ENCODE measurements at regions not wholly inside any gene's neighbourhood (a gene's known extent, or its start where the extent isn't known, plus 50 kb on each side); places are given as distances from the start of the nearest gene placed in this dataset.

DNA sequence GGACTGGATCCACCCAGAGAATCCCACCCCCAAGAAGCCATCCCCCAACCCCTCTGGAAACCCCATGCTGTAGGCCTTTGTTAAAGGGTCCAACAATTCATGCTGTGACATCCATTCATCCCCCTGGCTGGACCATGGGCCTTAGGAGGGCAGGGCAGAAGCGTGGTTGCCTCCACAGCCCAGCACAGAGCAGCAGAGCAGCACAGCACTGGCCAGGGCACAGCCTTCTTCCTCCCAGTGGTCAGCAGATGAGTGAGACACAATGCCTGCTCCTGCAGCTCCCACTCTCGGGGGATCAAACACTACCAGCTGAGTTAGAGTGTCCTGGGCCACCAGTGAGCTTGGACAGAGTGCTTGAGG is 84.5 kb upstream of the LINC01488 start:
- peaks cover 0 to 17% (median 8%) of the 10 kb centered on the region in 3 donors for H3K4me1 ChIP-seq
- H3K27me3 ChIP-seq, result peaks cover 0 to 4% (median 0%) of the 10 kb centered on the region in 4 donors
- WGBS, 2 donors, result no CpG with 5 or more reads among the region's 2 CpGs
- H3K4me3 ChIP-seq, result no peak overlapping the region
- TF ChIP-seq, protein P1, sequence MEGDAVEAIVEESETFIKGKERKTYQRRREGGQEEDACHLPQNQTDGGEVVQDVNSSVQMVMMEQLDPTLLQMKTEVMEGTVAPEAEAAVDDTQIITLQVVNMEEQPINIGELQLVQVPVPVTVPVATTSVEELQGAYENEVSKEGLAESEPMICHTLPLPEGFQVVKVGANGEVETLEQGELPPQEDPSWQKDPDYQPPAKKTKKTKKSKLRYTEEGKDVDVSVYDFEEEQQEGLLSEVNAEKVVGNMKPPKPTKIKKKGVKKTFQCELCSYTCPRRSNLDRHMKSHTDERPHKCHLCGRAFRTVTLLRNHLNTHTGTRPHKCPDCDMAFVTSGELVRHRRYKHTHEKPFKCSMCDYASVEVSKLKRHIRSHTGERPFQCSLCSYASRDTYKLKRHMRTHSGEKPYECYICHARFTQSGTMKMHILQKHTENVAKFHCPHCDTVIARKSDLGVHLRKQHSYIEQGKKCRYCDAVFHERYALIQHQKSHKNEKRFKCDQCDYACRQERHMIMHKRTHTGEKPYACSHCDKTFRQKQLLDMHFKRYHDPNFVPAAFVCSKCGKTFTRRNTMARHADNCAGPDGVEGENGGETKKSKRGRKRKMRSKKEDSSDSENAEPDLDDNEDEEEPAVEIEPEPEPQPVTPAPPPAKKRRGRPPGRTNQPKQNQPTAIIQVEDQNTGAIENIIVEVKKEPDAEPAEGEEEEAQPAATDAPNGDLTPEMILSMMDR (IDR thresholded peaks at IDR 0.05), result no peak
- TF ChIP-seq POLR2A (IDR thresholded peaks at IDR 0.05), result no peak
- DNase-seq, result no peak
- H3K27ac ChIP-seq, result no peak overlapping the region
- H3K9me3 ChIP-seq, result no peaks in the 10 kb centered on the region
- intact Hi-C loops (cut with DNase I), result no loop called here
- H3K36me3 ChIP-seq, result no peaks in the 10 kb centered on the region

DNA sequence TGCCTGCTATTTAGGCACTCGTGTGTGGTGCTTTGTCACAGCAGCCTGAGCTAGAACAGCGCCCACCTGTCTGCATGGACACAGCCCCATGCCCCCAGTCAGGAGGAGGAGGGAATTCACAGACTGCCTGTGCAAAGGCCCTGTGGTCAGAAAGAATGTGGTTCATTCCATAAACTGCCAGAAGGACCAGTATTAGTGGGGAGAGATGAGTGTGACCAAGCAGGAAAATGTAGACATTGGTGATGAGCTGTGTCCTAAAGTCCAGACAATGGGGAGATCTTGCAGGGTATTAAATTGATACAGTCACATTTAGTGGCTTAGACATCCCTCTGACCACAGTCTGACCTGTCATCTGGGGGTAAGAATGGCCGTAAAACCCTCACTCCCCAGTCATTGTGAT is 83.7 kb upstream of the LINC01488 start:
- DNase-seq, result no peak
- H3K27me3 ChIP-seq, result no peaks in the 10 kb centered on the region
- H3K9me3 ChIP-seq, result no peaks in the 10 kb centered on the region
- peaks cover 0 to 17% (median 8%) of the 10 kb centered on the region in 3 donors for H3K4me1 ChIP-seq
- intact Hi-C loops (cut with DNase I), result no loop called here
- 71 to 85% methylated on average over 1 to 3 of the region's 3 CpGs for WGBS, 2 donors
- no peak overlapping the region for H3K27ac ChIP-seq
- H3K36me3 ChIP-seq, result no peaks in the 10 kb centered on the region
- no peak for TF ChIP-seq POLR2A (IDR thresholded peaks at IDR 0.05)
- TF ChIP-seq, protein P1 (IDR thresholded peaks at IDR 0.05), result no peak
- H3K4me3 ChIP-seq, result no peak overlapping the region

DNA sequence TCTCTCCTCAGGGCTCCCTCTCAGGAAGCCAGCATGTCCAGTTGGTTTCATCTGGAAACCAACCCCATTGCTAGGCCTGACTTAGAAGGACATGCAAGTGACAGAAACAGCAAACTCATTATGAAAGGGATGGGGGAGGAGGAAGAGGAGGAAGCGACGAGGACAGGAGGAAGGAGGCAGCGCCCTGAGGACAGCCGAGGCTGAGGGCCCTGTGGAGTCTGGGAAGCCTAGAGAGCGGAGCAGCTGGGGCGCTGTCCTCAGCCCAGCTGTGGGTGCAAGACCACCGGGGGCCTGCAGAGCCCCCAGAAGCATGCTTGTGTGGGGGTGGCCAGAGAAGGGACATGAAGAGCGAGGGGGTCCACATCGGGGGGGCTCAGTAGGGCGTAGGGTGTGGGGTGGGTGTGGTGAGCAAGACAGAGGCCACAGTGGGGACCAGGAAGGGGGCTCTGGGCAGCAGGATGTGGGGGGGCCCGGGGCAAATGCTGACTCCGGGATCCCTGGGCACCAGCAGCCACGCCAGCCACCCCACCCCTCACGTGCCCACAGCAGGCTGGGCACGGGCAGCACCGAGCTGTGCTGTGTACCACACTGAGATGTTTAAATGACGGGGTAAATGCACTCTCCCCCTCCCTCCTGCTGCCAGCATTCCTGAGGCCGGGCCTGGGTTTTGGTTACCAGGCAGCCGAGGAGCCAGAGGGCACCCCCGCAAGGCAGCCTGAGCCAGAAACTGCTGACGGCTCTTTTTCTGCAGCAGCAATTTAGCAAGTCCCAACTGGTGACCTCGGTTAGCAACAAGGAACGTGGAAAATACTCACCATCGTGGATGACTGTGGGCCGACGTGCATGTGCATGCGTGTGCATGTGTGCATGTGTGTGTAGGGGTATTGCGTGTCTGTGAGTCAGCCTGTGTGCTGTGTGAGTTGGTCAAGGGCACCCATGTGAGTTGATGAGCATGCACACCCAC is 82.7 kb upstream of the LINC01488 start:
- no peak for TF ChIP-seq POLR2A (IDR thresholded peaks at IDR 0.05)
- TF ChIP-seq, protein P1 (IDR thresholded peaks at IDR 0.05), result no peak
- Histone ChIP-seq H3K4me3 (no peak overlapping the region), H3K36me3 (no peaks in the 10 kb centered on the region), H3K4me1 (peaks cover 0 to 17% (median 8%) of the 10 kb centered on the region in 3 donors), H3K27me3 (no peaks in the 10 kb centered on the region), H3K27ac (peak overlapping the region in 2 of 4 donors; percentile 7 to 36), H3K9me3 (no peaks in the 10 kb centered on the region)
- 51 to 65% methylated on average over 22 to 23 of the region's 28 CpGs for WGBS, 2 donors
- DNase-seq, result no peak
- intact Hi-C loops (cut with DNase I), result no loop called here

DNA sequence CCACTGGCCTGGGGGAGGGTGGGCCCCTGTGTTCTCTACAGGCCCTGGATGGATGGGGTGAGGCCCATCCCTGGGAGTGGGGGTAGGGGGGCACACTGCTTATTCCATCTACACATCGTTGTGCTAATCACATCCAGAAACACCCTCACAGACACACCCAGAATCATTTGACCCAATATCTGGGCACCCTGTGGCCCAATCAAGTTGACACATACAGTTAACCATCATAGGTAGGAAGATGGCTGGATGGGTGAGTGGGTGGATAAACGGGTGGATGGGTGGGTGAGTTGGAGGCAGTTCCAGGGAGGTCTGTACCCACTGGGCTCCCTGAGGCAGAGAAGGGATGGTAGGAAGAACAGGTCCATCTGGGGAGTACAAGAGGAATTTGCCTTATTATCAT is 81.3 kb upstream of the LINC01488 start:
- no peak for TF ChIP-seq POLR2A (IDR thresholded peaks at IDR 0.05)
- TF ChIP-seq, protein P1 (IDR thresholded peaks at IDR 0.05), result no peak
- no peaks in the 10 kb centered on the region for H3K36me3 ChIP-seq
- 75% methylated on average over 1 to 2 of the region's 2 CpGs for WGBS, 2 donors
- peaks cover 0 to 14% (median 8%) of the 10 kb centered on the region in 3 donors for H3K4me1 ChIP-seq
- intact Hi-C loops (cut with DNase I), result no loop called here
- H3K27ac ChIP-seq, result no peak overlapping the region
- no peaks in the 10 kb centered on the region for H3K9me3 ChIP-seq
- H3K27me3 ChIP-seq, result no peaks in the 10 kb centered on the region
- DNase-seq, result no peak
- H3K4me3 ChIP-seq, result no peak overlapping the region

DNA sequence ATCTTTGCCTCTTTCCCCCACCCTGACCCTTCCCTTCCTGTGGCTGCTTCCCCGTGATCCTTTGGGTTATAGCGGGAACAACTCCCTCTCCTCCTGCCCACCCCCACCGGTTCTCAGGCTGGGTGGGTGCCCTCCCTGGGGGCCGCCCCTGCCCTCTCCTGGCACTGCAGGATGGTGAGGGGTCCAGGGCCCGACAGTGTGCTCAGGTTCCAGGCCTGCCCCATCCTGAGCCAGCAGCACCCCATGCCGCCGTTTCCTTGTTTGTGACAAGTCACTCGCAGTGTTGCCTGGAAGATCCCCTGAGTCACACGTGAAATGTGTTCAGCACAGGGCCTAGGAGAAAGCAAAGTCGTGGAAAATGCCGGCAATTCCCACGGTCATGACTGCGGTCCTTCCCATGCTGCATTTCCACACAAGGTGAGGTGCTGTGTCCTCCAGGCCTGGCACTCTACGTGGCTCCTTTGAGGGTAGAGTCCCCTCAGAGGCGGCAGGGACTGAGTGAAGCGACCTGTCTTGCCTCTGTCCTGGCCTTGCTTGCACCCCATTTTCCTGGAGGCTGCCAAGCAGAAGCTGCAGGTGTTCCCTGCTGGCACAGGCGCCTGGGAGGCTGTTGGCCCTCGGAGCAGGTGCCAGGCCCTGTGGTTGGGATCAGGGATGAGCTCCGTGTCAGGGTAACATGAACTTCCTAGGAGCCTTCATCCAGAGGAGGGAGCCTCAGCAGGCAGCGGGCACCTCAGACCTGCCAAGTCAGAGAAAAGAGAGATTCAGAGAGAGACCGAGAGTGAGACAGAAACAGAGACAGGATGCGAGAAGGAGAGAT is 80.5 kb upstream of the LINC01488 start:
- WGBS, 2 donors, result 81 to 100% methylated on average over 1 to 13 of the region's 22 CpGs
- Histone ChIP-seq H3K27ac (no peak overlapping the region), H3K9me3 (no peaks in the 10 kb centered on the region), H3K27me3 (no peaks in the 10 kb centered on the region), H3K36me3 (no peaks in the 10 kb centered on the region), H3K4me1 (peaks cover 0 to 13% (median 8%) of the 10 kb centered on the region in 3 donors), H3K4me3 (no peak overlapping the region)
- TF ChIP-seq, protein P1 (IDR thresholded peaks at IDR 0.05), result no peak
- no peak for TF ChIP-seq POLR2A (IDR thresholded peaks at IDR 0.05)
- intact Hi-C loops (cut with DNase I), result no loop called here
- no peak for DNase-seq

Data from esophagus squamous epithelium (tissue), 5 donors.